Endothelial cell of umbilical vein (primary cell): ENCODE measurements at regions not wholly inside any gene's neighbourhood (a gene's known extent, or its start where the extent isn't known, plus 50 kb on each side); places are given as distances from the start of the nearest gene placed in this dataset.

Experiments
- BruUV-seq: library from RNA; stranded (reverse); fragments of 400-500 nt; replicated peaks from 2 replicates; lab custom pipeline; 2021; lab: Mats Ljungman, UMichigan
- CTCF ChIA-PET: fragments of 300-600, 350-600 bp; sonication (Branson Sonifier 250); formaldehyde crosslinking; loops from one replicate; lab custom pipeline; 2021; ENCODE audit warnings: antibody characterized with exemption, inconsistent platforms; lab: Charles Lee
- POLR2A ChIA-PET: fragments of 300-600, 350-600 bp; sonication (Branson Sonifier 250); formaldehyde crosslinking; loops from one replicate; lab custom pipeline; 2021; ENCODE audit warnings: antibody characterized with exemption, inconsistent platforms; lab: Charles Lee
- DNase-seq: peaks from one replicate; pipeline ENCODE4 v3.0.0-alpha.2; 2011; ENCODE audit warnings: low read depth, low spot score
- FAIRE-seq: peaks from 2 replicates; lab custom pipeline; 2011; peaks lifted over from hg19 to GRCh38; lab: Jason Lieb, UNC
- H2AFZ ChIP-seq: 2 replicates; pipeline ENCODE4 v1.6.0; 2012; ENCODE audit warnings: low read depth, low read length, control low read depth, inconsistent platforms
- H3K27ac ChIP-seq: 2 replicates; pipeline ENCODE4 v1.5.1; 2011; ENCODE audit warnings: low read depth, mild to moderate bottlenecking, control low read depth, low read length, moderate library complexity; ENCODE audit not compliant: insufficient read depth
- H3K27me3 ChIP-seq, 2 experiments: 2 replicates each; pipeline versions ENCODE4 v1.6.0 to v1.6.1; 2011; ENCODE audit warnings: low read length in 2 of 2, mixed read lengths in 1 of 2; ENCODE audit not compliant: control insufficient read depth in 2 of 2, insufficient read depth in 2 of 2
- H3K36me3 ChIP-seq, 2 experiments: 2 replicates in 1 of 2; 3 replicates in 1 of 2; pipeline ENCODE4 v1.5.1; 2011; ENCODE audit warnings: low read length in 2 of 2, mild to moderate bottlenecking in 1 of 2, moderate library complexity in 1 of 2; ENCODE audit not compliant: control insufficient read depth in 2 of 2, insufficient read depth in 2 of 2; ENCODE audit errors: extremely low read depth in 1 of 2
- H3K4me1 ChIP-seq: 3 replicates; pipeline ENCODE4 v1.5.1; 2011; ENCODE audit warnings: mild to moderate bottlenecking, low read length; ENCODE audit not compliant: control insufficient read depth, insufficient read depth; ENCODE audit errors: extremely low read depth
- H3K4me2 ChIP-seq: 2 replicates; pipeline ENCODE4 v1.6.1; 2011; ENCODE audit warnings: low read length, control low read depth, mixed read lengths; ENCODE audit not compliant: insufficient read depth
- H3K4me3 ChIP-seq, 3 experiments: fragments of 200-600 bp in 1 of 3; sonication (generic), shearing (Covaris generic) in 1 of 3; replicated peaks in 1 of 3; 2 replicates each; pipeline ENCODE4 v1.5.1; 2011 to 2016; ENCODE audit warnings: control low read depth in 3 of 3, low read length in 3 of 3, mild to moderate bottlenecking in 2 of 3, inconsistent platforms in 1 of 3, low read depth in 1 of 3, moderate library complexity in 1 of 3; ENCODE audit not compliant: insufficient read depth in 1 of 3
- H3K79me2 ChIP-seq: 2 replicates; pipeline ENCODE4 v1.6.0; 2012; ENCODE audit warnings: low read length, inconsistent platforms; ENCODE audit not compliant: control insufficient read depth, insufficient read depth
- H3K9ac ChIP-seq: replicated peaks from 2 replicates; pipeline ENCODE3; 2011; ENCODE audit warnings: low read length, control low read depth; ENCODE audit not compliant: insufficient read depth; ENCODE audit errors: extremely low read depth
- H3K9me1 ChIP-seq: replicated peaks from 3 replicates; pipeline ENCODE4 v1.6.0; 2011; ENCODE audit warnings: mild to moderate bottlenecking, low read length; ENCODE audit not compliant: control insufficient read depth, insufficient read depth; ENCODE audit errors: extremely low read depth
- H3K9me3 ChIP-seq: replicated peaks from 2 replicates; pipeline ENCODE4 v1.5.1; 2012; ENCODE audit warnings: low read length, inconsistent platforms; ENCODE audit not compliant: control insufficient read depth, insufficient read depth
- H4K20me1 ChIP-seq: replicated peaks from 2 replicates; pipeline ENCODE3; 2011; ENCODE audit warnings: mild to moderate bottlenecking, low read length; ENCODE audit not compliant: control insufficient read depth, insufficient read depth; ENCODE audit errors: extremely low read depth
- EZH2 ChIP-seq: IDR thresholded peaks from 2 replicates; pipeline ENCODE4 v1.6.1; 2012; ENCODE audit warnings: borderline replicate concordance, low read depth, mild to moderate bottlenecking, moderate library complexity, low read length, inconsistent platforms; ENCODE audit not compliant: severe bottlenecking
- FOS ChIP-seq: IDR thresholded peaks from 2 replicates; pipeline ENCODE4 v1.6.1; 2011; ENCODE audit warnings: mild to moderate bottlenecking, low read length, moderate library complexity, borderline replicate concordance; ENCODE audit not compliant: insufficient read depth
- GATA2 ChIP-seq: IDR thresholded peaks from 2 replicates; pipeline ENCODE4 v1.7.0; 2011; ENCODE audit warnings: low read depth, mild to moderate bottlenecking, moderate library complexity, mixed read lengths, low read length; ENCODE audit not compliant: insufficient read length, insufficient read depth
- JUN ChIP-seq: IDR thresholded peaks from 2 replicates; pipeline ENCODE4 v1.6.1; 2011; ENCODE audit warnings: borderline replicate concordance, low read depth; ENCODE audit not compliant: insufficient read length, insufficient read depth
- MYC ChIP-seq: IDR thresholded peaks from one replicate; pipeline ENCODE4 v1.6.1; 2011; ENCODE audit warnings: mild to moderate bottlenecking, low read depth, low read length
- POLR2A ChIP-seq: IDR thresholded peaks from 2 replicates; pipeline ENCODE4 v1.6.1; 2012; ENCODE audit warnings: low read depth, mild to moderate bottlenecking, control low read depth, low read length
- POLR2AphosphoS5 ChIP-seq: IDR thresholded peaks from 2 replicates; pipeline ENCODE4 v1.6.1; 2012; ENCODE audit warnings: low read depth, mild to moderate bottlenecking, control low read depth, low read length, moderate library complexity; ENCODE audit not compliant: insufficient read depth
- dilution Hi-C: fragments of 300-500 bp; cut with MboI; formaldehyde crosslinking; loops from one replicate; pipeline ENCODE4 v1.15.0; 2019; ENCODE audit warnings: low sequenced_read_pairs; ENCODE audit not compliant: extremely low pct_ligation_motif_present
- intact Hi-C: fragments of 100-400 bp; cut with micrococcal nuclease; formaldehyde crosslinking; loops from one replicate; pipeline ENCODE4 v1.10.0; 2022
- TF ChIP-seq, protein P1 (sequence below), 2 donors: IDR thresholded peaks; 1 replicate in 1 of 2; 2 replicates in 1 of 2; pipeline ENCODE4 v1.5.1; 2011; ENCODE audit warnings: low read length in 2 of 2, mild to moderate bottlenecking in 2 of 2, moderate library complexity in 2 of 2, control low read depth in 1 of 2, inconsistent platforms in 1 of 2, low read depth in 1 of 2; ENCODE audit not compliant: insufficient read depth in 1 of 2; ENCODE audit errors: extremely low read depth in 1 of 2
- TF ChIP-seq, protein P2 (sequence below): IDR thresholded peaks from 2 replicates; pipeline ENCODE4 v1.6.1; 2011; ENCODE audit not compliant: insufficient read depth, insufficient read length

GRCh38 chr2:145832681-145833080 lies 1312.8 kb upstream of the ZEB2 start:
- Histone ChIP-seq H3K27ac (no peak overlapping the region), H4K20me1 (no peaks in the 10 kb centered on the region), H3K4me1 (no peaks in the 10 kb centered on the region), H3K9ac (no peak overlapping the region), H2AFZ (no peak overlapping the region), H3K9me3 (no peaks in the 10 kb centered on the region), H3K9me1 (no peaks in the 10 kb centered on the region), H3K79me2 (no peaks in the 10 kb centered on the region), H3K4me2 (no peak overlapping the region), H3K4me3 (no peak overlapping the region), H3K27me3 (no peaks in the 10 kb centered on the region), H3K36me3 (no peaks in the 10 kb centered on the region)
- DNase-seq: no peak
- ChIA-PET POLR2A (interaction anchor here (0.7 kb wide), 1 partner anchor 108 kb away, joined by 4 read pairs; no protein-coding TSS in a partner anchor), CTCF (interaction anchor here (1.1 kb wide), 1 partner anchor 9 kb away, joined by 3 read pairs; no protein-coding TSS in a partner anchor)
- intact Hi-C loops (no loop called here), dilution Hi-C loops (no loop called here)
- TF ChIP-seq FOS: no peak
- TF ChIP-seq POLR2A: no peak
- TF ChIP-seq GATA2: no peak
- no peak for TF ChIP-seq EZH2
- no peak for TF ChIP-seq MYC
- TF ChIP-seq POLR2AphosphoS5: no peak
- no peak for TF ChIP-seq JUN
- TF ChIP-seq, protein P1, sequence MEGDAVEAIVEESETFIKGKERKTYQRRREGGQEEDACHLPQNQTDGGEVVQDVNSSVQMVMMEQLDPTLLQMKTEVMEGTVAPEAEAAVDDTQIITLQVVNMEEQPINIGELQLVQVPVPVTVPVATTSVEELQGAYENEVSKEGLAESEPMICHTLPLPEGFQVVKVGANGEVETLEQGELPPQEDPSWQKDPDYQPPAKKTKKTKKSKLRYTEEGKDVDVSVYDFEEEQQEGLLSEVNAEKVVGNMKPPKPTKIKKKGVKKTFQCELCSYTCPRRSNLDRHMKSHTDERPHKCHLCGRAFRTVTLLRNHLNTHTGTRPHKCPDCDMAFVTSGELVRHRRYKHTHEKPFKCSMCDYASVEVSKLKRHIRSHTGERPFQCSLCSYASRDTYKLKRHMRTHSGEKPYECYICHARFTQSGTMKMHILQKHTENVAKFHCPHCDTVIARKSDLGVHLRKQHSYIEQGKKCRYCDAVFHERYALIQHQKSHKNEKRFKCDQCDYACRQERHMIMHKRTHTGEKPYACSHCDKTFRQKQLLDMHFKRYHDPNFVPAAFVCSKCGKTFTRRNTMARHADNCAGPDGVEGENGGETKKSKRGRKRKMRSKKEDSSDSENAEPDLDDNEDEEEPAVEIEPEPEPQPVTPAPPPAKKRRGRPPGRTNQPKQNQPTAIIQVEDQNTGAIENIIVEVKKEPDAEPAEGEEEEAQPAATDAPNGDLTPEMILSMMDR (IDR thresholded peaks at IDR 0.05; ENCODE audit: extremely low read depth in 1 of 2, insufficient read depth in 1 of 2, low read depth in 1 of 2, low read length in 2 of 2): no peak
- TF ChIP-seq, protein P2, sequence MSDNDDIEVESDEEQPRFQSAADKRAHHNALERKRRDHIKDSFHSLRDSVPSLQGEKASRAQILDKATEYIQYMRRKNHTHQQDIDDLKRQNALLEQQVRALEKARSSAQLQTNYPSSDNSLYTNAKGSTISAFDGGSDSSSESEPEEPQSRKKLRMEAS: no peak
- no peak for FAIRE-seq
- BruUV-seq: no TSS peak
